Mammary epithelial cell (primary cell): ENCODE measurements at regions not wholly inside any gene's neighbourhood (a gene's known extent, or its start where the extent isn't known, plus 50 kb on each side); places are given as distances from the start of the nearest gene placed in this dataset.

Experiments
- EZH2 ChIP-seq: IDR thresholded peaks from 2 replicates; pipeline ENCODE4 v1.6.1; 2012; ENCODE audit warnings: low read length, inconsistent platforms, borderline replicate concordance
- TF ChIP-seq, protein P1 (sequence below), 2 donors: IDR thresholded peaks in 1 of 2; conservative IDR thresholded peaks in 1 of 2; 2 replicates each; pipeline ENCODE4 v1.5.1; 2011 to 2012; ENCODE audit warnings: inconsistent platforms in 2 of 2, low read length in 2 of 2, mild to moderate bottlenecking in 2 of 2, control low read depth in 1 of 2, low read depth in 1 of 2; ENCODE audit not compliant: insufficient read depth in 1 of 2; ENCODE audit errors: extremely low read depth in 1 of 2

DNA sequence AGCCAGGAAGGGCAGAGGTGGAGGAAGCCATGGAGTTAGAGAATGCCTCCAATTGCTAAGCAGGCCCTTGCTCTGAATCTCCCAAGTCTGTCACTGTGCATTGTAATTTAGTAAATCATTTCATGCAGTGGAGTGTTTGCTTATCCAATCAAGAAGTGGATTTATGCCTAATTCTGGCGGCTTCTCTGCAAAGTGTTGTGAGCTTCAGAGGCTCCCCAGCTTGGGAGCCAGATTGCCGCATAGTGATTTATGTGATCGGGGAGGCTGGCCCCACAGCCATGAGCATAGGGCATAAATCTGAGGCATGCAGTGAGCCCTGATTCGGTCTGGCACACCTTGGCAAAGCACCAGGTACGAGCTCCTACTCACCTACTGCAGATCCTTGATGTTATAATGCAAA lies 520.8 kb downstream of the HS3ST4 start:
- TF ChIP-seq, protein P1, sequence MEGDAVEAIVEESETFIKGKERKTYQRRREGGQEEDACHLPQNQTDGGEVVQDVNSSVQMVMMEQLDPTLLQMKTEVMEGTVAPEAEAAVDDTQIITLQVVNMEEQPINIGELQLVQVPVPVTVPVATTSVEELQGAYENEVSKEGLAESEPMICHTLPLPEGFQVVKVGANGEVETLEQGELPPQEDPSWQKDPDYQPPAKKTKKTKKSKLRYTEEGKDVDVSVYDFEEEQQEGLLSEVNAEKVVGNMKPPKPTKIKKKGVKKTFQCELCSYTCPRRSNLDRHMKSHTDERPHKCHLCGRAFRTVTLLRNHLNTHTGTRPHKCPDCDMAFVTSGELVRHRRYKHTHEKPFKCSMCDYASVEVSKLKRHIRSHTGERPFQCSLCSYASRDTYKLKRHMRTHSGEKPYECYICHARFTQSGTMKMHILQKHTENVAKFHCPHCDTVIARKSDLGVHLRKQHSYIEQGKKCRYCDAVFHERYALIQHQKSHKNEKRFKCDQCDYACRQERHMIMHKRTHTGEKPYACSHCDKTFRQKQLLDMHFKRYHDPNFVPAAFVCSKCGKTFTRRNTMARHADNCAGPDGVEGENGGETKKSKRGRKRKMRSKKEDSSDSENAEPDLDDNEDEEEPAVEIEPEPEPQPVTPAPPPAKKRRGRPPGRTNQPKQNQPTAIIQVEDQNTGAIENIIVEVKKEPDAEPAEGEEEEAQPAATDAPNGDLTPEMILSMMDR (conservative IDR thresholded peaks at IDR 0.05 in 1 of 2, IDR thresholded peaks at IDR 0.05 in 1 of 2; ENCODE audit: extremely low read depth in 1 of 2, insufficient read depth in 1 of 2, low read depth in 1 of 2, low read length in 2 of 2): no peak
- no peak for TF ChIP-seq EZH2
